ENCODE measurements at regions not wholly inside any gene's neighbourhood (a gene's known extent, or its start where the extent isn't known, plus 50 kb on each side); places are given as distances from the start of the nearest gene placed in this dataset.

DNA sequence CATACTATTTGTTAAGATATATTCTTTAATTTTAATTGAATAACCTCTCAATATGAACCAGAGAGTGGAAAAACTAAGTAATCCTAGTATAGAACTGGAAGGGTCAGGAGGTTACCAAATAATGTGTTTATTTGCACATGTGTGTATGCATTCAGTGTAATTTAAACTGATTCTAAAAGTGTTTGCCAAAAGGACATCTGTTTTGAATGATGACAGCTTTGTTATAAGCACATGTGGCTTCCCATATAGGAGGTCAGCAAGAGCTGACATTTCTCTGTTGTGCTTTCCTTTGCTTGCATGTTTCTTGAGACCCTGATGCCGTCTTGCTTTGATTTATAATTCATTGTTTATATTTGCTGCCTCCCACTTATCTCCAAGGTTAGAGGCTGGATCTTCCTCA, 383.4 kb downstream of the BRINP1 start:
- DNase-seq (ENCODE audit: extremely low read depth in 1 of 11, low read depth in 9 of 11, low spot score in 4 of 11), result no peak

DNA sequence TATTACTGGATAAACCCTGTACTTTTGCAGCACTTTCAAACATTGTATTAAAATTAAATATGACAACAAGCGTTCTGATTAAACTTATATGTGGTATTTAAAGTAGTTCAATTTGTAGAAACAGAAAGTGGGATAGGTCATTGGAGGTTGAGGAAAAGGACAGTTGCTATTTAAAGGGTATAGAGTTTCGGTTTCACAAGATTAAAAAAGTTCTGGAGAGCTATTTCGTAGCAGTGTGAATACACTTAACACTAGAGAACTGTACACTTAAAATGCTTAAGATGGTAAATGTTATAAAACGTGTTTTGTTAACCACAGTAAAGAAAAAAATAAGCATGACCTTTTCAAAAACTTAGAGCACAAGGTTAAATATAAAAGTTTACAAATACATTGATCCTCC, 382.1 kb downstream of the BRINP1 start:
- DNase-seq (ENCODE audit: extremely low read depth in 1 of 11, low read depth in 9 of 11, low spot score in 4 of 11), result no peak

DNA sequence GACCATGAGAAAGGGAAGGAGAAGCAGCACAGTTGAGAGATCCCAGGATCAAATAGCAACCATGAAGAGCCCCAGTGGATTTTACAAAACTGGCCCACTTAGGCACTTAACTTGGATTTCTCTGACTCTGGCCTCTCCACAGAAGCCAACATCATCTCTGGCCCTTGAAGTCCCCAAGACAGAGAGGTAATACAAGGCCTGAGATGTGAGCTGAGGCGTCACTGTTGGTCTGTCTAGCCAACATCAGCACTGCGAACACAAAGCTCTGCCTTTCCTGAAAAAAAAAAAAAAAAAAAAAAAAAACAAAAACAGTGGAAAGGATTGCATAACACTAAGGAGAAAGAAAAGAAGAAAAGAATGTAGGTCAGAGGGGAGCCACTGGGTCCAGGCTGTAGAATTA, 378.3 kb downstream of the BRINP1 start:
- DNase-seq (ENCODE audit: extremely low read depth in 1 of 11, low read depth in 9 of 11, low spot score in 4 of 11), result no peak

DNA sequence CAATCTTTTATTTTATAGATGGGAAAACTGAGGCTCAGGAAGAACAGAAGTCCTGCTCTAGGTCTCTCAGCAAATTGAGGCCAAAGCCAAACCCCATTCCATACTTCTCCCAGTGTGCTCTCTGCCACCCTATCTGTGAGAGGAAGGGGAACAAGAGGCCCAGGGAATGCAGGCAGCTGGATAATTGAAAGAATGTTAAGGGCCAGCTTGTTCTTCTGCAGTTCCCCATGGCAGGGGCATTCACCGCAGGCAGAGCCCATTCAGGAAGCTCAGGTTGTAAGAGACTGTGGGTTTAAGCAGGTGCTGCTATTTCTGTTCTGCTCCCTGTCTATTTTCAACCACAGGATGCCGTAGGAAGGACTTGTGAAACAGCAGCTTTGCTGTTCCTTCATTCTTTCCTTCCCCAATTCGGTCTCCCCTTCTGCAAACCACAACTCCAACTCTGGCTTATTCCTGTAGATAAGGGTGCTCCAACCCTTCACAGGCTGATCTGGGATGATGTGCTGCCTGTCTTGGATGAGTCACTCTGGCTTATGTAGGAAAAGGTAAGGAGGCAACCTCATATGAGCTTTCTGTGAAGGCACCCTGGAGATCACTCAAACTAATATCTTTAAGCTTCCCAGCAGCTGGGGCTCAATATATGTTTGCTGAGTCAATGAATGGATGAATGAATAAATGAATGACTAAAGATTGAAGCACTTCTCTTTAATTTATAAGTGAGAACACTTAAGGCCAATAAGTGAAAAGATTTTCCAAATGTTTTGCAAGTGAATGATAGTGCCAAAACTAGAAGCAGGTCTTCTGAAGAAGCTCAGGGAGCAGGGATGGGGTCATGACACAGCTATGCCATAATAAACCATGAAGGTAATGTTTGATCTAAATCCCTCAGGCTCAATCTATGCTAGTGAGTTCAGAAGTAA, 377.6 kb downstream of the BRINP1 start:
- no peak for DNase-seq (ENCODE audit: extremely low read depth in 1 of 11, low read depth in 9 of 11, low spot score in 4 of 11)

DNA sequence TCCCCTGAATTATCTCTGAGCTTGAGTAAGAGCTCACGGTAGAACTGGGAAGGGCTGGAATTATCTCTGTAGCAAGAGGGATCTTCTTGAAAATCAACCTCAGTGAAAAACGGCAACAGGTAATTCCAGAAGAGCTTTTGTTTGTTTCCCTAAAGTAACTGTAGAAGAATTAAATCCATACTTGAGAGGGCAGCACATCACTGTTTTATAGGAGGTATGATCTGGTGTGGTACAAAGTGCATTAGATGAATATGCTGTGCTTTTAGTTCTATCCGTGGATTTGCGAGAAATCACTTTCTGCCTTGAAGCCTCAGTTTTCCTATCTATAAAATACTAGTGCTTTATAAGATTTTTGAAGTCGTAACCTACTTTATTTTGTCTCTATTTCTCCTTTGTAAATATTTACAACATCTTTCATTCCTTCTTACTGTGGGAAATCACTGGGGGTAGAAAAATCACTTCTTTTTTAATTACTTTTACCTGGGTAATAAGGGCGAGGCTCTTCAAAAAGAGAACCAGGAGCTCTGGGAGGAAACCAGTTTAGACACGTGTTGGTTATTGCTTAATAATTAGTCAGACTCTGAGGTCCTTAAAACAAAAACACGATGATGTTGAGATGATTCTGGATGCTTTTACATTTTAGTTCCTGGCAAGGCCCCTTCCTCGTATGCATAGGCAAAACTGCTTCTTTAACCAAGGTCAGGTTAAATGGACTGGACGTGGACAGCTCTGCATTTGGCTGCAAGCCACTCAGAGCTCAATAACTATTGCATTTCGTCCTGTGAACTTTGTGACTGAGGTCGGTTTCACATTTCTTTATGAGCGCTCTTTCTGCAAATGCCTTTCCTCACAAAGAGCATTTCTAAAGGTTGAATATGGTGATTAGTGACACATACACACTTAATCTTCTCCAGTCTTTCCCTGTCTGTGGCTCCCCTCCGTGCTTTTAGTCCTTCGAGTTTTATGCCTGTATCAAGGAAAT, 376.1 kb downstream of the BRINP1 start:
- peak in 1 of 11 donors; percentile 25 for DNase-seq (ENCODE audit: extremely low read depth in 1 of 11, low read depth in 9 of 11, low spot score in 4 of 11)

DNA sequence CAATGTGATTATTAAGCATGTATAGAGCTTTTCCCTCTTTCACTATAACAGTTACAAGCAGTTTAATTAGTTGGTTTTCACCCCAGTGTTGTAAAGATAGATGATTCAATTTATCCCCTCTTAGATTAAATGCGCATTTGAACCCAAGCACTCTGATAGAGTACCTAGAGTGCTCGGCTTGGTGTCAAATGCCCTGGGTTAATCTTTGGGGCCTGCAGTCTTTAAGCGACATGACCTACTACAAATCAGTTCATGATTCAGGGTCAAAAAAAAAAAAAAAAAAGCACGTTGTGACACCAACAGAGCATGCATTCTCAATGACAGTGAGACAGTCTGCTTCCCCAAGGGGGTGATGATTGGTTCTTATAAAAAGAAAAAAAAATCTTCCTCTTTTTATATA, 375.3 kb downstream of the BRINP1 start:
- DNase-seq (ENCODE audit: extremely low read depth in 1 of 11, low read depth in 9 of 11, low spot score in 4 of 11), result no peak

DNA sequence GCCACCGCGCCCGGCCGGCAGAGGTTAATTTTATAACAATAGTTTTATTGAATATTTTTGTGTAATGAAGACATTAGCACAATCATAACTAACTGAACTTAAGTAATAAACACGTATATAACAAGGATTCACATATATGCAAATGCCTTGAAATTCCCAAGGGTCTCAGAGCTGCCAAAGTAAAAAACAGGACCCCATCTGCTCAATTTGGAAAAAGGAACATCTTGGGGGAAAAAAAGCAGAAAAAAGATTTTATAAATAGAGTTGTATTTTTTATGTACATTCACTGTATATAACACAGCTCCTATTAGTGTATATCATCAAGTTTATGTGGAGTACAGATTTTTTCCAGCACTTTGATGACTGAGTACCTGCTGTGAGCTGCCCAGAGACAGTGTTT, 366.7 kb downstream of the BRINP1 start:
- DNase-seq (ENCODE audit: extremely low read depth in 1 of 11, low read depth in 9 of 11, low spot score in 4 of 11), result no peak

DNA sequence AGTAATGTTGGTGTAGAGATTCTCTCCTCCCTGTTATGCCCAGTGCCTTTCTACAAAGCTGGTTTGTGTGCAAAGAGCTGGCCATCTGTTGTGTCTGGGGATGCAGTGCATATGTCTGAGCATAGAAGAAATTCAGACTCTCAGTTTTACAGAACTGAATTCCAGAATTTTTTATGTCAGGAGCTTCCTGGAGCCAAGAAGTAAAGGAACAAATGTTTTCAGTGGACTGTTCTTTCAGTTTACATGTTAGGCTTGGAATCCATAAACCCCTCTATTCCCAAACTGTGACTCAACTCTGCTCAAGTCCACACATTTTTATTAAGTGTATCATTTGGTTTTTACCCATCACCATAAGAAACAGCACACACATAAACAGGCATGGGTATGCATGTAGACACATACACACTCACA, 366.0 kb downstream of the BRINP1 start:
- DNase-seq (ENCODE audit: extremely low read depth in 1 of 11, low read depth in 9 of 11, low spot score in 4 of 11), result no peak

DNA sequence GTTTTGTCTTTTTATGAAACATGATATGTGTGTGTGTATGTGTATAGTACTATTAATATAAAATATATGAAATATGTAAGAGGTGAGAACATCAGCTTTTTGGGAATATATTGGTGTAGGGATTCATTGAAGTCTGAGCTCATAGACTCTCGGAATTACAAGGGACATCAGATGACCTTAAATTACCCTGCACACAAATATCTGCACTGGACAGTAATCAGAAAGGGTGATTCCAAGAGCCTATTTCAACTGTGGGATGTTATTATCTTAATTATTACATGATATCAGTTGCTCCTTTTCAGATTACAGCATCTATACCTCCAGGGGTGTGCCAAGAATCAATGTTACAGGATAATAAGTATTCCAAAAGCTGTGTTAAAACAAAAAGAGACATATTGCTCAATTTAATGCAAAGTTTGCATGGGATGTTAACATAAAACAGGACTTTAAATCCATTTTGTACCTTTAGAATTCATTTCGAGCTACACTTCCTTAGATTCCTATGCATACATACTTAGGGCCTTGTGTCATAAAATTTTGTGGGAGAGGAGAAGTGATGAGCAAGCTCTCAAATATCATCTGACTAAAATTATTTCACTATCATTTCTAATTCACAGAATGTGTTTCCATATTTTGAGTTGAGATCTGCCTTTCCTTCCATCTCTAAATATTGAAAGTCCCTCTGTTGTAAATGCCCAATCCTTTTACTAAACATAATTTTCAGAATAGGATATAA, 365.2 kb downstream of the BRINP1 start:
- no peak for DNase-seq (ENCODE audit: extremely low read depth in 1 of 11, low read depth in 9 of 11, low spot score in 4 of 11)

DNA sequence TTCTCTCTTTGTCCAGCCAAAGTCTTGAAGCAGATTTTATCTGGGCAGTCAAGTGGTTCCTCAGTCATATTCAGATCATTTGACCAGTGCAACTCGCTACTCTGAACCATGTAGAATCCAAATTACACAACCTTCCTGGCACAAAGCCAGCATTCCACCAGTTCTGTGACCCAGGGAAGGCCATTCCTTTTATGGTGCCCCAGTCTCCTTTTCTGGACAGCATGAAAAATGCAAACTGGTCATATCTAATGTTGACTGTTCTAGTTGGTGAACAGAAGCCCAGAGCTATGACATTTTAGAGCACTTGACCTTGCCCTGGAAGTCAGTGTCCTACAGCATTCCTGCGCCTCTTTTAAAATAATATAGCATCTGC, 364.6 kb downstream of the BRINP1 start:
- peak; percentile 33 to 89 (median 64) for DNase-seq (ENCODE audit: extremely low read depth in 1 of 11, low read depth in 9 of 11, low spot score in 4 of 11)

DNA sequence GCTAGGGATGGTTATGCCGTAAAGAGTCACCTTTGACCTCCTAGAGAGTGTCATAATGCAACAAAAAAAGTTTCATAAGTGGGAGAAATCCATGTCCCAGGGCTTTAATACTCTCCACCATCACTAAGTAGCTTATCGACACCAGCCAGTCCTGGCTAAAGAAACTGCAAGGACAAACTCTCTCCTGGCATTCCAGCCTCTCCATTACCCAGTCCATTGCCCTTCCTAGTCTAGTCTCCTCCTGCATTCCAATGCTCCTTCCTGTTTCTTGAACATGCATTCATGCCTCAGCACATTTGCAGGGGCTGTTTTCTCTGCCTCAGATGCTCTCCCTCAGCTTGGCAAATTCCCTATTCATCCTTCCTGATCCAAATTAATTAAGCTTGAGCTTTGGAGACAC, 364.1 kb downstream of the BRINP1 start:
- peak in 2 of 11 donors; percentile 23 to 25 for DNase-seq (ENCODE audit: extremely low read depth in 1 of 11, low read depth in 9 of 11, low spot score in 4 of 11)

DNA sequence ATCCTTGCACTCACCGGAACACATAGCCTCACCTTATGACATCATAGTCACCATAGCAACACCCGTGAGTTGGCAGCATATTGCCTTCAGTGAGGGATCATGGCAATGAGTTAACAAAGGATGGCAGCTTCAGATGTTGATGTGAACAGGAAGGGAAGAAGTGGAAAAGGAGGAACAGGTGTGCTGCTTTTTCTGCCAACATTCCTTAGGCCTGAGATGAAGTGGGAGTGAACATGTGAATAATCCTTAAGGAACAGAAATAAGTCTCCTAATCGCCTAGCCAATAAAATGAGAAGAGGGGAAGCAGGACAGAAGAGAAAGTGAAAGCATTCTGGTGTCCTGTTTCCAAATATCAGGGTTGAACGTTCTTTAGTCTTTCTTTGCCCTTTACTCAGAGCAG, 360.0 kb downstream of the BRINP1 start:
- DNase-seq (ENCODE audit: extremely low read depth in 1 of 11, low read depth in 9 of 11, low spot score in 4 of 11), result no peak

DNA sequence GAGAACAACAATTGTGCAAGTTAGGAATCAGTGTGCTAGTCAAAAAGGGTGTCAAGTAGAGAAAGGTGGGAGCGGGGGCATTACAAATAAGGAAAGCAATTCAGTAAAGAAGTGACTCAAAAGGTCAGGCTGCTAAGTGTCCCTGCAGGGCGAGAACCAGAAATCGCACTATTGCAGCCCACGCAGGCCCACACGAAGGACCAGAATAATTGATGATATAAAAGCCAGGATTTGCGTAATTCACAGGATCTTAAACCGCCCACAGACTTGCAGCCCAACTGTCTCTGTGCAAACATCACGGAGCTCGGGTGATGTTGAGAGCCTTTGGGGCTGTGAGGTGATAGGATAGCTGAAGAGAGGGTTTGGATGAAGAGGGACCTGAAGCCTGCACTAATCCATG, 349.0 kb downstream of the BRINP1 start:
- no peak for DNase-seq (ENCODE audit: extremely low read depth in 1 of 11, low read depth in 9 of 11, low spot score in 4 of 11)

DNA sequence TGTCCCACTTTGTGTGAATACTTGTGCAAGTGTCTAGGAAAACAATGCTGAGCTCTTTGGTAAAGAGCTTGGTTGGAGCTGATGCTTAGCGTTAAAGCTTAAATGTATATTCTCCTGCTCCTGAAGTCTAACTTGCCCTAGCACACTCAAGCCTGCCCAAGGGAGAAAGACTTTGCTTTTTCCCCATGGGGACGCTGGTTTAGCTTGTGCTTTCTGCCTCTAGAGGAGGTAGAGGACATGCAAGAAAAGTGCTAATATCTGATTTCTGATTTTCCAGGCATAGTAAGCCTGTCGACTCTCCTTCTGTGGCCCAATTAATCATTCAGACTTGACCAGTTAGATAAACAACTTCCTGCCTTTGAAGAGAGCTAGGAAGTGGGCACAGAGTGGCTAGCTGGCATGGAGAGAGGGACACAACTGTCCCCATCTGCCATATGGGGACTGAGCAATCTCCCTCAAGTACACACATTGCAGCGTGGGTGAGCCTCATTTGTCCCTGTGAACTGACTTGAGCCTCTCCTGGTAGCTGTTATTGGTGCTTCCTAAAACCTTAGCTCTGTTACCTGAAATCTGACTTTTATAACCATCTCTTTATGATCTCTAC, 348.4 kb downstream of the BRINP1 start:
- no peak for DNase-seq (ENCODE audit: extremely low read depth in 1 of 11, low read depth in 9 of 11, low spot score in 4 of 11)

DNA sequence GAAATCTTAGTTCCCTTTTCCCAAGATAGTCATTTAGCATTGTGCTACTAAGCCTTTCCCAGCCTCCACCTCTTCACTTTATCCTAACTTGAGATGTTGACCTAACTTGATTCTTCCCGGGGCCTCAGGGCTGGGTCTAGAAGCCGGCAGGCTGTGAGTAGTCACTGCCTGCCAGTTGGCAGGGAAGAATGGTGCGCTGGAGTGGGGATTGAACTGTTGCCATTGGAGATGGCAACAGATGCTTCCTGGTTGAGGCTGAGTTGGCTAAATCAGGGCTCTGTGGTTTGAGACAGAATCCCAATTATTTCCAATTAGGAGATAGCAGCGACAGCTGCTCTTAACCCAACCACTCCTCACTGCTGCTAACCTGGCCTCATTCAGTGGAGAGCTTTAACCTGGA, 343.1 kb downstream of the BRINP1 start:
- DNase-seq (ENCODE audit: extremely low read depth in 1 of 11, low read depth in 9 of 11, low spot score in 4 of 11), result no peak

DNA sequence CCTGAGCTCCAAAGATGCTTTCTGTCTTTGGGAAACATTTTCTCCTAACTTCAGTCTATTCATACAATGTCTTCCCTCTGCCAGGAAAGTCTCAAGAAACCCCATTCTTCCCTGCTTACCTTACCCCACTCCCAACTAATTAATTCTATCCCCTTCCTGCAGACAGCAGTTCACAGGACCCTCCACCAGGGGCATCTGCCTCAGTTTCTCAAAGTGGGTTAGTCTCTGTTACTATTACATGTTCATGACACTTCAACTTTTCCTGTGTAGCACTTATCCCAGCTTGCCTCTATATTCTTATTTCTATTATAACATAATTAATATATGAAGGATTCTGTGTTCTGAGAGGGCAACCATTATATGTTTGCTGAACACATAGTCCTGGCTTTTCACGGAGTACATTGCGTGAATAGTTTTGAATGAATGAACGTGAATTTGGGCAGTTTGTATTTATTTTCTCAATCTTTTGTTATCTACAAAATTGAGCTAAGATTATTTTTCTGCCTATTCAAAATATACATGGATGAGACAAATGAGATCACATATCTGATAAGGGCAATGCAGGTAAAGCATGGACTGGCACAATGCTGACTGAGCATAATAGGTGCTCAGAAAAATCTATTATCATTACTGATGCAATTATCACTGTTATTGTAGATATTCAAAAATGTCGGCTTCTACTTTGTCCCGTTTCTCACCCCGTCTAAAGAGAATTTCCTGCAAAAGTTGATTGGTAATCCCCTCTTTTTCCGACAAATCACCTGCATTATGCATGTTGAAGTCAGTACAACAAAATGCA, 341.1 kb downstream of the BRINP1 start:
- no peak for DNase-seq (ENCODE audit: extremely low read depth in 1 of 11, low read depth in 9 of 11, low spot score in 4 of 11)

DNA sequence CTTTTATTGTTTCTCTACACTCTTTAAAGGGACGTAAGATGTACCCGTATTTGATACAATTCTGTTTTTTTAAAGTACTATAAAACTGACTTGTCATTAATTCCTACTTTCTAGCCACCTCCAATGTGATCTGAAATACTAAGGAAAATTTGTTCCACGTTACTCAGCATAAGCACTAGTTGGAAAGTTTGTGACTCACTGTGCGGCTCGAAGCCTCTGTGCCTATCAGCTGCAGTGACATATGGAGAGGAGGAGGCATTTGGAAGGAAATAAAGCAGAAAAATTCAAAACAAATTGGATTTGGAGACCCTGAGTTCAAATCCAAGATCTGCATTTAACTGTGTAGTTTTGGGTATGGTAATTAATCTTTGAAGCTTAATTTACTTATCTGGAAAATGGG, 339.3 kb downstream of the BRINP1 start:
- no peak for DNase-seq (ENCODE audit: extremely low read depth in 1 of 11, low read depth in 9 of 11, low spot score in 4 of 11)

DNA sequence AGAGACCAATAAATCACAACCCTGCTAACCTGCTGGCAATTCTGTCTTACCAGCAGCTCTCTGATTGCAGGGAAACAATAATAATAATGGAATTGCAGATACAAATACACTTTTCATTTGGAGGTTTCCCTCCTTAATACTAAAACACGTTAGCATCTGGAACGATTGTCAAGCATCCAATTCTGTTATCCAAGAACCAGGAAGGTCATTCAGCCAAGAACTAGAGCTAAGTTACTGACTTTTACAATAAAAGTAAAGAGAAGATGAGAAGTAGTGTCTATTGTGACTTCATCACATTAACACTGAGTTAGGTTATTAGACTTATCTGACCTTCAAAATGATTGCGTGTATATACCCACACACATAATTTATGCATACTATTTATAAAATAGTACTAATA, 335.6 kb downstream of the BRINP1 start:
- DNase-seq (ENCODE audit: extremely low read depth in 1 of 11, low read depth in 9 of 11, low spot score in 4 of 11), result no peak

All from renal cortex interstitium (tissue), 11 donors.